ENCODE measurements at regions not wholly inside any gene's neighbourhood (a gene's known extent, or its start where the extent isn't known, plus 50 kb on each side); places are given as distances from the start of the nearest gene placed in this dataset.

GRCh38 chr5:71771191-71771590, 52.1 kb downstream of the CARTPT start:
- no peaks in the 10 kb centered on the region for H3K36me3 Mint-ChIP-seq (ENCODE audit: low read depth)

DNA sequence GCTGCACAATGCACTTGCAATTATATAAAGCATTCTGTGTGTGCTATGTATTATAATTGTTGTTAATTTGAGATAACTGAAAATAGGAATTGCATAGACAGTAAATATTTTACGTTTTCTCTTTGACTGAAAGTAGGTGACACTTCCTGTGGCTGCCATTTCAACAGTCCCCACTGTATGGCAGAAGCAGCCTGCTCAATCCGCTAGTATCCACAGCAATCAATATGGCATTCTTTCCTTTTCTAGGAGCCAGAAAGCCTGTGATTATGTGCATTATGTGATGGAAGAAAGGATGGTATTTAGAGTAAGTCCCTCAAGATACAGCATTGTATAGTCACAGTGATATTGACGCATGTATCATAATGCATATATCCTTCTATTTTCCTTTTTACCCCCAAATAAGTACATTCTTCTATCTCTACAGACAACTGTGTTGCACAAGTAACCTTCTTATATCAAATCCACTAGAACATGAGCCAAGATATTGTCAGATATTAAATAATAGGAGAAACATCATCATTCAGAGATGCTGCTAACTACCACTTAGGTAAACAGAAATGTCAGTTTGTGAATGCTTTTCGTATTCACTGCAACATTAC, 59.7 kb downstream of the CARTPT start:
- TF ChIP-seq, protein P1, sequence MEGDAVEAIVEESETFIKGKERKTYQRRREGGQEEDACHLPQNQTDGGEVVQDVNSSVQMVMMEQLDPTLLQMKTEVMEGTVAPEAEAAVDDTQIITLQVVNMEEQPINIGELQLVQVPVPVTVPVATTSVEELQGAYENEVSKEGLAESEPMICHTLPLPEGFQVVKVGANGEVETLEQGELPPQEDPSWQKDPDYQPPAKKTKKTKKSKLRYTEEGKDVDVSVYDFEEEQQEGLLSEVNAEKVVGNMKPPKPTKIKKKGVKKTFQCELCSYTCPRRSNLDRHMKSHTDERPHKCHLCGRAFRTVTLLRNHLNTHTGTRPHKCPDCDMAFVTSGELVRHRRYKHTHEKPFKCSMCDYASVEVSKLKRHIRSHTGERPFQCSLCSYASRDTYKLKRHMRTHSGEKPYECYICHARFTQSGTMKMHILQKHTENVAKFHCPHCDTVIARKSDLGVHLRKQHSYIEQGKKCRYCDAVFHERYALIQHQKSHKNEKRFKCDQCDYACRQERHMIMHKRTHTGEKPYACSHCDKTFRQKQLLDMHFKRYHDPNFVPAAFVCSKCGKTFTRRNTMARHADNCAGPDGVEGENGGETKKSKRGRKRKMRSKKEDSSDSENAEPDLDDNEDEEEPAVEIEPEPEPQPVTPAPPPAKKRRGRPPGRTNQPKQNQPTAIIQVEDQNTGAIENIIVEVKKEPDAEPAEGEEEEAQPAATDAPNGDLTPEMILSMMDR (IDR thresholded peaks at IDR 0.05), result peak; percentile 78
- peaks cover 14% of the 10 kb centered on the region for H3K4me1 Mint-ChIP-seq (ENCODE audit: low read depth)
- peaks cover 6% of the 10 kb centered on the region; the same call in 1 of the 2 replicates for H3K27me3 Mint-ChIP-seq (ENCODE audit: insufficient read depth)
- no peak overlapping the region for H3K4me3 Mint-ChIP-seq
- peak; percentile 31 for DNase-seq
- H3K9me3 Mint-ChIP-seq, result no peaks in the 10 kb centered on the region
- no peaks in the 10 kb centered on the region for H3K36me3 Mint-ChIP-seq (ENCODE audit: low read depth)
- H3K27ac Mint-ChIP-seq, result no peak overlapping the region

More at GRCh38 chr5:71771191-71771590, 52.1 kb downstream of the CARTPT start:
- peaks cover 13% of the 10 kb centered on the region for H3K4me1 Mint-ChIP-seq (ENCODE audit: low read depth)
- no peak overlapping the region for H3K4me3 Mint-ChIP-seq
- no peaks in the 10 kb centered on the region for H3K9me3 Mint-ChIP-seq
- H3K27me3 Mint-ChIP-seq (ENCODE audit: insufficient read depth), result peaks cover 13% of the 10 kb centered on the region; the same call in 1 of the 2 replicates
- no peak for DNase-seq
- H3K27ac Mint-ChIP-seq, result no peak overlapping the region
- TF ChIP-seq, protein P1 (IDR thresholded peaks at IDR 0.05), result no peak

DNA sequence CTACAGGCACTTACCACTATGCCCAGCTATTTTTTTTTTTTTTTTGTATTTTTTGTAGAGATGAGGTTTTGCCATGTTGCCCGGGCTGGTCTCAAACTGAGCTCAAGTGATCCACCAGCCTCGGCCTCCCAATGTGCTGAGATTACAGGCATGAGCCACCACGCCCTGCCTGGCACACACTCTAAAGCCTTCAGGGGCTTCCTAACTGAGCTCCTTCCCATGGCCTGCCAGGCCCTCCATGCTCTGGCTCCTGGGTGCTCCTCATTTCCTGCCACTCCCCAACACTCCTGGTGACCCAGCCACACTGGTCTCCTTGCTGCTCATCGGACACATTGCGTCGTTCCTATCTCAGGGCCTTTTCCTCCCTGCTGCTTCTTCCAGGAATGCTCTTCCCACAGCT, 61.5 kb downstream of the CARTPT start:
- no peak overlapping the region for H3K27ac Mint-ChIP-seq
- no peak for DNase-seq
- peaks cover 3% of the 10 kb centered on the region for H3K27me3 Mint-ChIP-seq (ENCODE audit: insufficient read depth)
- H3K4me3 Mint-ChIP-seq, result no peak overlapping the region
- H3K36me3 Mint-ChIP-seq (ENCODE audit: low read depth), result no peaks in the 10 kb centered on the region
- H3K4me1 Mint-ChIP-seq (ENCODE audit: low read depth), result peaks cover 19% of the 10 kb centered on the region
- no peaks in the 10 kb centered on the region for H3K9me3 Mint-ChIP-seq
- TF ChIP-seq, protein P1 (IDR thresholded peaks at IDR 0.05), result no peak

DNA sequence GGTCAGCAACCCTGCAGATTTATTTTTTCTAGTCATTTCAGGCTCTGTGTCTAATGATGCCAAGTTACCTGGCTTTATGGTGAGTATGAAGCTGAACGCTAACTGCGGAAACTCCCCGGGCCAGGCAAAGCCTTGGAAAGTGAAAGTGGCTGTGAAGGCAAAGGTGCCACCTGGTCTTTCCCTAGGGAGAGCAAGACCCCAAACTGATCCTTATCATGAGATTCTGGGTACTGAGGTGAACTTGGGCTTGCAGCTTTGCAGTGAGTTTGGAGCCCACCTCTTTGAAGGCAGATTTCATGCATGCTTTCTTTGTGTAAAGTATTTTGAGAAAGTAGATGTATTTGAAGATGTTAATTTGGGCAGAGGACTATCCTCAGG, 63.3 kb downstream of the CARTPT start:
- H3K9me3 Mint-ChIP-seq, result no peaks in the 10 kb centered on the region
- H3K36me3 Mint-ChIP-seq (ENCODE audit: low read depth), result no peaks in the 10 kb centered on the region
- peaks cover 19% of the 10 kb centered on the region for H3K4me1 Mint-ChIP-seq (ENCODE audit: low read depth)
- H3K27ac Mint-ChIP-seq, result no peak overlapping the region
- TF ChIP-seq, protein P1 (IDR thresholded peaks at IDR 0.05), result no peak
- no peak for DNase-seq
- peaks cover 11% of the 10 kb centered on the region for H3K27me3 Mint-ChIP-seq (ENCODE audit: insufficient read depth)
- H3K4me3 Mint-ChIP-seq, result peak overlapping the region; percentile 82; the same call in 1 of the 2 replicates

DNA sequence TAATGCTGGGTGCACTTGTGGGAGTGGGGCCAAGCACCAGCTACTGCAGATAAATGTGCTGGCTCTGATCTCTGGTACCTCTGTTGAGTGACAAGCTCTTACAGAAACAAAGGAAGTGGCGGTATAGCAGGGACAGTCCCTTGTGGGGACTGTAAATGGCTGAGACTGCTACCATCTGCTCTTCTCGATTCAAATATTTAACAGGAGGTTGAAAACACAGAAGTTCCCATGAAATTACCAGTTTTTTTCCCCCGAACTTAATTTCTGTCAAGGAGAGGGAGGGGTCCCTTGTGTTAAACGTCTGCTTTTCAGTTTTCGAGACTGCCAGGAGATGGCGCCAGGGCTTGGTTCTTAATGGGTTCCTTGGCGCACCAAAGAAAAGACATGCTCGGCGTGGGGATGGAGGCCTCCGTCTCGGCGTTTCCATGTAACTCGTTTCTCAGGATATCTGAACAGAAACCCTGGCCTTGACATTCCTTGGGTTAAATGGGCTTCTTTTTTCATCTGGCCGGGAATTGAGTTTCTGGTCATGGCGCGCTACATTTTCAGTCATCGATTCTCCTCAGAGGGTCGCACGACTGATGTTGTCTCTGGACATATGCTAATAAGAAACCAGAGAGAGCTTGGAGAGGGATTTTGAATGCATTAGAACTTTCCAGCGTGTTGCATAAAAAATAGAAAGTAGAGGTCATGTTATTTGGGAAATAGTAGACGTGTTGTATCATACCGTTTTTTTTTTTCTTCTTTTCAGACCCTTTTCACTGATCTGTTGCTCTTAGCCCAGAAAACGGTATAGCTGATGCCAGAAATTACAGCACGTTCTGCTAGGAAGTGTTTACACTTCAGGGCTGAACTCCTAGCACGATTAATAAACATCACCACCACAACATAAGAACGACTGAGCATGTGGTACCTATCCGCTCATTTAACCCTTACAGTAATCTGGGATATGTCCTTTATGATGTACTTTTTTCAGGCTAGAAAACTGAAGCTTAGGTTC, 64.0 kb downstream of the CARTPT start:
- peak overlapping the region; percentile 82 for H3K4me3 Mint-ChIP-seq
- peak; percentile 65 for DNase-seq

More for the DNA sequence above, 64.0 kb downstream of the CARTPT start:
- TF ChIP-seq, protein P1 (IDR thresholded peaks at IDR 0.05), result peak; percentile 93
- H3K4me1 Mint-ChIP-seq (ENCODE audit: low read depth), result peaks cover 19% of the 10 kb centered on the region
- no peaks in the 10 kb centered on the region for H3K9me3 Mint-ChIP-seq
- no peaks in the 10 kb centered on the region for H3K36me3 Mint-ChIP-seq (ENCODE audit: low read depth)
- no peak overlapping the region for H3K27ac Mint-ChIP-seq
- H3K27me3 Mint-ChIP-seq (ENCODE audit: insufficient read depth), result peaks cover 11% of the 10 kb centered on the region
